DMS 273 (cell line): ENCODE measurements at regions not wholly inside any gene's neighbourhood (a gene's known extent, or its start where the extent isn't known, plus 50 kb on each side); places are given as distances from the start of the nearest gene placed in this dataset.

Experiments used
- DNase-seq: peaks from one replicate; lab custom pipeline; 2025; ENCODE audit not compliant: unreplicated experiment; lab: John Stamatoyannopoulos, UW

- DNase-seq: no peak
Measured at GRCh38 chr10:113357681-113358300, 195.1 kb upstream of the HABP2 start.

GRCh38 chr10:113359655-113360054 lies 193.2 kb upstream of the HABP2 start:
- DNase-seq: no peak

GRCh38 chr10:113360870-113361269 lies 192.0 kb upstream of the HABP2 start:
- no peak for DNase-seq

GRCh38 chr10:113362645-113363091 lies 190.2 kb upstream of the HABP2 start:
- DNase-seq: no peak

GRCh38 chr10:113364227-113364626 lies 188.6 kb upstream of the HABP2 start:
- DNase-seq: no peak

- peak; percentile 33 for DNase-seq
Measured at GRCh38 chr10:113368666-113369364, 184.0 kb upstream of the HABP2 start.

GRCh38 chr10:113369365-113369694 lies 183.5 kb upstream of the HABP2 start:
- DNase-seq: peak; percentile 39

- no peak for DNase-seq
Measured at GRCh38 chr10:113376428-113376827, 176.4 kb upstream of the HABP2 start.

GRCh38 chr10:113379091-113379490 lies 173.8 kb upstream of the HABP2 start:
- no peak for DNase-seq

- DNase-seq: no peak
Measured at GRCh38 chr10:113381416-113381815, 171.4 kb upstream of the HABP2 start.

- no peak for DNase-seq
Measured at GRCh38 chr10:113381981-113382509, 170.8 kb upstream of the HABP2 start.

GRCh38 chr10:113382691-113383090 lies 170.2 kb upstream of the HABP2 start:
- no peak for DNase-seq

GRCh38 chr10:113384181-113384580 lies 168.7 kb upstream of the HABP2 start:
- no peak for DNase-seq

- peak; percentile 84 for DNase-seq
Measured at GRCh38 chr10:113385021-113385999, 167.5 kb upstream of the HABP2 start.

GRCh38 chr10:113386005-113386404 lies 166.8 kb upstream of the HABP2 start:
- no peak for DNase-seq

GRCh38 chr10:113389969-113390368 lies 162.9 kb upstream of the HABP2 start:
- DNase-seq: no peak

GRCh38 chr10:113390896-113391295 lies 162.0 kb upstream of the HABP2 start:
- DNase-seq: no peak

- DNase-seq: no peak
Measured at GRCh38 chr10:113397047-113397446, 155.8 kb upstream of the HABP2 start.

- DNase-seq: no peak
Measured at GRCh38 chr10:113399065-113399464, 153.8 kb upstream of the HABP2 start.

- no peak for DNase-seq
Measured at GRCh38 chr10:113402602-113403001, 150.3 kb upstream of the HABP2 start.

GRCh38 chr10:113407218-113407617 lies 145.6 kb upstream of the HABP2 start:
- no peak for DNase-seq
